ENCODE measurements at regions not wholly inside any gene's neighbourhood (a gene's known extent, or its start where the extent isn't known, plus 50 kb on each side); places are given as distances from the start of the nearest gene placed in this dataset.
"Not testable (repeated sequence)": the region's sequence is repeated elsewhere in the genome, so short reads cannot be mapped to it uniquely, and the experiment has no call there.

DNA sequence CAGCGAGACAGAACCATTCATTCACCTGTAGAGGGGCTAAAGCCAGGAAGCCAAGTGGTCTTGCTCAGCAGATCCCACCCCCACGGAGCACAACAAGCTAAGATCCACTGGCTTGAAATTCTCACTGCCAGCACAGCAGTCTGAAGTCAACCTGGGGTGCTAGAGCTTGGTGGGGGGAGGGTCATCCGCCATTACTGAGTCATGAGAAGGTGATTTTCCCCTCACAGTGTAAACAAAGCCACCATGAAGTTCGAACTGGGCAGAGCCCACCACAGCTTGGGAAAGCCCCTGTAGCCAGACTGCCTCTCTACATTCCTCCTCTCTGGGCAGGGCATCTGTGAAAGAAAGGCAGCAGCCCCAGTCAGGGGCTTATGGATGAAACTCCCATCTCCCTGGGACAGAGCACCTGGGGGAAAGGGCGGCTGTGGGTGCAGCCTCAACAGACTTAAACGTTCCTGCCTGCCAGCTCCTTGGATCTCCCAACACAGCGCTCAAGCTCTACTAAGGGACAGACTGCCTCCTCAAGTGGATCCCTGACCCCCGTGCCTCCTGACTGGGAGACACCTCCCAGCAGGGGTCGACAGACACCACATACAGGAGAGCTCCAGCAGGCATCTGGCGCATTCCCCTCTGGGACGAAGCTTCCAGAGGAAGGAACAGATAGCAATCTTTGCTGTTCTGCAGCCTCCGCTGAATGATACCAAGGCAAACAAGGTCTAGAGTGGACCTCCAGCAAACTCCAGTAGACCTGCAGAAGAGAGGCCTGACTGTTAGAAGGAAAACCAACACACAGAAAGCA lies 179.0 kb upstream of the KLF7 start:
- H3K79me2 ChIP-seq (ENCODE audit: control insufficient read depth, insufficient read depth, low read length); H3K79me1 ChIP-seq (ENCODE audit: low read length); H3K4ac ChIP-seq (ENCODE audit: low read depth, low read length); H2BK15ac ChIP-seq (replicated peaks; ENCODE audit: low read depth); H3K36me3 ChIP-seq (ENCODE audit: control insufficient read depth, insufficient read depth, low read length); H3K56ac ChIP-seq (ENCODE audit: low read length); H3K4me2 ChIP-seq (ENCODE audit: low read length); H4K8ac ChIP-seq (ENCODE audit: low read depth, low read length); H3K4me1 ChIP-seq (ENCODE audit: control insufficient read depth, low read depth, low read length); H3K4me3 ChIP-seq (ENCODE audit: low read length); H3K23ac ChIP-seq (ENCODE audit: low read length); H4K5ac ChIP-seq (ENCODE audit: low read length); H3K27ac ChIP-seq (ENCODE audit: low read depth, low read length); H2BK120ac ChIP-seq (ENCODE audit: low read depth, low read length); H2AK5ac ChIP-seq (ENCODE audit: low read length); H2BK5ac ChIP-seq (ENCODE audit: low read length); H3K27me3 ChIP-seq (ENCODE audit: insufficient read depth, low read length, poor library complexity); DNase-seq; H3K18ac ChIP-seq (ENCODE audit: low read length); H3K9ac ChIP-seq (ENCODE audit: low read length): not testable (repeated sequence)
- WGBS (ENCODE audit: extremely low coverage, insufficient coverage, low lambda C conversion rate): no CpG with 5 or more reads among the region's 12 CpGs

DNA sequence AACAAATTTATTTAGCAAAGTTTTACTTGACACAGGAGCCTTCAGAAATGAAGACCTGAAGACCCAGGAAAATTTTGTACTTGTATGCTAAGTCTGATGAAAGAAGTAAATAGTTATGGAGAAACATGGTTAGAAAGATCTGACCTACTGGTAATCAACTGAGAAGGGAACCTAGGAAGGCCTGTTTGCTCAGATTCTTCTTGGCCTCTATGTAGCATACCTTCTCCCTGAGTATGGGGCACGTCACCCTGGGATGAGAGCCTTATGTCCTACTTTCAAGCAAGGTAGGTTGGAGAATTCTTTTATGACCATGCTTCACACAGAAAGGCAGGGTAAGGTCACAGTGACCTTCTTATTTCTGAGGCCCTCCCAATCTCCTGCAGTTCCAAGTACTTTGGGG lies 178.6 kb upstream of the CREB1 start:
- WGBS (ENCODE audit: extremely low coverage, insufficient coverage, low lambda C conversion rate): no CpG with 5 or more reads among the region's 1 CpG

DNA sequence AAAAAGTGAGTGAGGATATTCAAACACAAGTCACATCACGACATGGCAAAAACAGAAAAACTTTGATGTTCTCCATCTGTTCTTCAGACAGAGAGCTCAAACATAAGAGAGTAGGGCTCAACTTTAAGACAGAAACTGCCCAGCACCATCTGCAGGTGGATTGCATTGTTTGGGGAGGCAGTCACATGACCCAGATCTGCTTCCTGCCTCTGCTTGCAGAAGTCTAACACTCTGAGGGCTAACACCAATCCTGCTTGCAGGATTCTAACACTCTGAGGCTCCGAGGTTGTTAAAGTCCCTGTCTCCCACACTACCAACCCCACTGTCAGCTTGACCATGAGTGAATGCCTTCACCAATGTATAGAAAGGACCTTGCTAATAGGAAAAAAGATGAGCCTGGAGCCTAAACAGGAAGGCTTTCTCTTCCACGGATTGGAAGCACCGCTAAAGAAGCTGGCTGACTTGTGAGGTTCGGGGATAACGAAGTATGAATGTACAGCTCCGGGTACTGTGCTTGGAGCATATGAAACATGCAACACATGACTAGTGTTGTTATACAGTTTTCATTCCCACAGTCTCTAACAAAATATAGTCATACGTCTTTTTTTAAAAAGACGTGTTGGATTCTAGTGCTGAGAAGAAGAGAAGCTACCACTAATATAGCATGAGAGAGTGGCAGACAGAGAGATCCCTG lies 176.6 kb upstream of the CREB1 start:
- DNase-seq: peak; percentile 37
- no CpG with 5 or more reads among the region's 9 CpGs for WGBS (ENCODE audit: extremely low coverage, insufficient coverage, low lambda C conversion rate)

More for the DNA sequence above, 178.6 kb upstream of the CREB1 start:
- Histone ChIP-seq H3K4me2 (ENCODE audit: low read length) (no peak overlapping the region), H2BK15ac (replicated peaks; ENCODE audit: low read depth) (no peak overlapping the region), H3K4ac (ENCODE audit: low read depth, low read length) (no peak overlapping the region), H3K4me1 (ENCODE audit: control insufficient read depth, low read depth, low read length) (no peaks in the 10 kb centered on the region), H4K8ac (ENCODE audit: low read depth, low read length) (no peak overlapping the region), H3K4me3 (ENCODE audit: low read length) (no peak overlapping the region), H3K79me1 (ENCODE audit: low read length) (no peaks in the 10 kb centered on the region), H4K5ac (ENCODE audit: low read length) (no peak overlapping the region), H3K36me3 (ENCODE audit: control insufficient read depth, insufficient read depth, low read length) (no peaks in the 10 kb centered on the region), H2BK120ac (ENCODE audit: low read depth, low read length) (no peak overlapping the region), H3K56ac (ENCODE audit: low read length) (no peak overlapping the region), H3K79me2 (ENCODE audit: control insufficient read depth, insufficient read depth, low read length) (no peaks in the 10 kb centered on the region), H2AK5ac (ENCODE audit: low read length) (no peak overlapping the region), H3K9ac (ENCODE audit: low read length) (no peak overlapping the region), H3K27ac (ENCODE audit: low read depth, low read length) (no peak overlapping the region), H3K27me3 (ENCODE audit: insufficient read depth, low read length, poor library complexity) (no peaks in the 10 kb centered on the region), H3K18ac (ENCODE audit: low read length) (no peak overlapping the region), H2BK5ac (ENCODE audit: low read length) (no peak overlapping the region), H3K23ac (ENCODE audit: low read length) (no peak overlapping the region)
- DNase-seq: no peak

DNA sequence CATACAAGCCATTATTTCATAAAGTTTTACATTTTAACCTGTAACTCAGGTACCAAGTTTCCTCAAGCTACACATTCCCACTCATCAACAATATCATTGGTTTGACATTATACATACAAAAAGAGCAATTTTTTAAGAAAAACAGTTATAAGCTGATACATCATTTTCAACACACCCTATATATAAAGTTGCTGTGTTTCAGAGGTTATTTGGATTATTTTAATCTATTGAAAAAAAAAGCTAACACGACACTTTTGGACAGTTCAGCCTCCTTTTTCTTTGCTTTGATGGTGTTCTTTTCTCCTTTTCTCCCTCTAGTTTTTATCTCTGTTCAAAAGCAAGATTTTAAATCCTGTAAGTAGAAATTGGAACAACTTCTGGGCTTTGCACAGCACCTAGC lies 175.9 kb upstream of the CREB1 start:
- no peak overlapping the region for H3K23ac ChIP-seq (ENCODE audit: low read length)
- no peak overlapping the region for H2BK120ac ChIP-seq (ENCODE audit: low read depth, low read length)
- H3K18ac ChIP-seq (ENCODE audit: low read length): no peak overlapping the region
- no peak overlapping the region for H3K4ac ChIP-seq (ENCODE audit: low read depth, low read length)
- no peaks in the 10 kb centered on the region for H3K4me1 ChIP-seq (ENCODE audit: control insufficient read depth, low read depth, low read length)
- H3K27me3 ChIP-seq (ENCODE audit: insufficient read depth, low read length, poor library complexity): no peaks in the 10 kb centered on the region
- no peak overlapping the region for H2BK5ac ChIP-seq (ENCODE audit: low read length)
- H4K5ac ChIP-seq (ENCODE audit: low read length): no peak overlapping the region
- H3K79me1 ChIP-seq (ENCODE audit: low read length): no peaks in the 10 kb centered on the region
- no peaks in the 10 kb centered on the region for H3K79me2 ChIP-seq (ENCODE audit: control insufficient read depth, insufficient read depth, low read length)
- H4K8ac ChIP-seq (ENCODE audit: low read depth, low read length): no peak overlapping the region
- no peak overlapping the region for H2BK15ac ChIP-seq (replicated peaks; ENCODE audit: low read depth)
- H2AK5ac ChIP-seq (ENCODE audit: low read length): no peak overlapping the region
- DNase-seq: no peak
- no CpG with 5 or more reads among the region's 1 CpG for WGBS (ENCODE audit: extremely low coverage, insufficient coverage, low lambda C conversion rate)
- H3K36me3 ChIP-seq (ENCODE audit: control insufficient read depth, insufficient read depth, low read length): no peaks in the 10 kb centered on the region
- H3K56ac ChIP-seq (ENCODE audit: low read length): no peak overlapping the region
- H3K4me3 ChIP-seq (ENCODE audit: low read length): no peak overlapping the region
- H3K9ac ChIP-seq (ENCODE audit: low read length): no peak overlapping the region
- no peak overlapping the region for H3K27ac ChIP-seq (ENCODE audit: low read depth, low read length)
- H3K4me2 ChIP-seq (ENCODE audit: low read length): no peak overlapping the region

More for the DNA sequence above, 176.6 kb upstream of the CREB1 start:
- H3K36me3 ChIP-seq (ENCODE audit: control insufficient read depth, insufficient read depth, low read length): no peaks in the 10 kb centered on the region
- no peak overlapping the region for H2BK120ac ChIP-seq (ENCODE audit: low read depth, low read length)
- no peak overlapping the region for H3K4me3 ChIP-seq (ENCODE audit: low read length)
- no peaks in the 10 kb centered on the region for H3K79me2 ChIP-seq (ENCODE audit: control insufficient read depth, insufficient read depth, low read length)
- H3K9ac ChIP-seq (ENCODE audit: low read length): no peak overlapping the region
- H3K23ac ChIP-seq (ENCODE audit: low read length): no peak overlapping the region
- H3K4me1 ChIP-seq (ENCODE audit: control insufficient read depth, low read depth, low read length): no peaks in the 10 kb centered on the region
- H4K8ac ChIP-seq (ENCODE audit: low read depth, low read length): no peak overlapping the region
- no peak overlapping the region for H2BK5ac ChIP-seq (ENCODE audit: low read length)
- no peak overlapping the region for H2AK5ac ChIP-seq (ENCODE audit: low read length)
- H3K4me2 ChIP-seq (ENCODE audit: low read length): no peak overlapping the region
- no peak overlapping the region for H4K5ac ChIP-seq (ENCODE audit: low read length)
- no peaks in the 10 kb centered on the region for H3K27me3 ChIP-seq (ENCODE audit: insufficient read depth, low read length, poor library complexity)
- H3K4ac ChIP-seq (ENCODE audit: low read depth, low read length): no peak overlapping the region
- no peak overlapping the region for H3K27ac ChIP-seq (ENCODE audit: low read depth, low read length)
- H3K56ac ChIP-seq (ENCODE audit: low read length): no peak overlapping the region
- no peaks in the 10 kb centered on the region for H3K79me1 ChIP-seq (ENCODE audit: low read length)
- H2BK15ac ChIP-seq (replicated peaks; ENCODE audit: low read depth): no peak overlapping the region
- H3K18ac ChIP-seq (ENCODE audit: low read length): no peak overlapping the region

DNA sequence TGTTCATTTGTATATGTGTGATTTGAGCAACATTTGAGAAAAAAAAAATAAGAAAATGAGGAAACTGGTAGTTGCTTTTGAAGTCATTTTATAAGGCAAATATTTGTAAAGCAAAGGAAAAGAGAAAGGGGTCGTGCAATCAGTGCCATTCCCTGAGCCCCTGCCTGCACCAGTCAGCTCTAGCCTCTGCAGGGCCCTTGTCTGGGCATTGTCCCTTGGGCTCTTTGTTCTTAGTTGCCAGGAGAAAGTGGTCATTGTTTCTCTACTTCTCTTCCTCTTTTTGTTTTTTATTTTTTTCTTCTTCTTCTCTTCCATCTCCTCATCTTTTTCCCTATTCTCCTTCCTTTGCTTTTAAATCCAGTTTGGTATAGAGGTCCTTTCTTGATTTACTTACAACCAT lies 175.3 kb upstream of the CREB1 start:
- Histone ChIP-seq H3K36me3 (ENCODE audit: control insufficient read depth, insufficient read depth, low read length) (no peaks in the 10 kb centered on the region), H3K18ac (ENCODE audit: low read length) (no peak overlapping the region), H3K4me3 (ENCODE audit: low read length) (no peak overlapping the region), H2BK5ac (ENCODE audit: low read length) (no peak overlapping the region), H4K5ac (ENCODE audit: low read length) (no peak overlapping the region), H2BK15ac (replicated peaks; ENCODE audit: low read depth) (no peak overlapping the region), H3K4ac (ENCODE audit: low read depth, low read length) (no peak overlapping the region), H3K79me2 (ENCODE audit: control insufficient read depth, insufficient read depth, low read length) (no peaks in the 10 kb centered on the region), H3K9ac (ENCODE audit: low read length) (no peak overlapping the region), H3K27me3 (ENCODE audit: insufficient read depth, low read length, poor library complexity) (no peaks in the 10 kb centered on the region), H4K8ac (ENCODE audit: low read depth, low read length) (no peak overlapping the region), H3K79me1 (ENCODE audit: low read length) (no peaks in the 10 kb centered on the region), H3K27ac (ENCODE audit: low read depth, low read length) (no peak overlapping the region), H2AK5ac (ENCODE audit: low read length) (no peak overlapping the region), H3K4me1 (ENCODE audit: control insufficient read depth, low read depth, low read length) (no peaks in the 10 kb centered on the region), H3K56ac (ENCODE audit: low read length) (no peak overlapping the region), H3K23ac (ENCODE audit: low read length) (no peak overlapping the region), H2BK120ac (ENCODE audit: low read depth, low read length) (no peak overlapping the region), H3K4me2 (ENCODE audit: low read length) (no peak overlapping the region)
- no CpG with 5 or more reads among the region's 1 CpG for WGBS (ENCODE audit: extremely low coverage, insufficient coverage, low lambda C conversion rate)
- no peak for DNase-seq

Measured in mesendoderm (in vitro differentiated cells).